DOHH2 (cell line): ENCODE measurements at regions not wholly inside any gene's neighbourhood (a gene's known extent, or its start where the extent isn't known, plus 50 kb on each side); places are given as distances from the start of the nearest gene placed in this dataset.

Experiments
- H3F3A ChIP-seq: fragments of 200-600 bp; sonication (generic), shearing (Covaris generic); 2 replicates; pipeline ENCODE4 v1.6.0; 2016; ENCODE audit warnings: antibody characterized with exemption, mild to moderate bottlenecking; ENCODE audit not compliant: control insufficient read depth, insufficient read depth
- H3K27ac ChIP-seq: fragments of 200-600 bp; sonication (generic); 2 replicates; pipeline ENCODE4 v1.5.1; 2014; ENCODE audit warnings: low read depth, mild to moderate bottlenecking, low read length, moderate library complexity
- H3K27me3 ChIP-seq: fragments of 200-600 bp; sonication (generic); 2 replicates; pipeline ENCODE4 v1.6.1; 2014; ENCODE audit warnings: mild to moderate bottlenecking, low read length, mixed read lengths; ENCODE audit not compliant: control insufficient read depth
- H3K36me3 ChIP-seq: fragments of 200-600 bp; sonication (generic); 2 replicates; pipeline ENCODE4 v1.6.1; 2014; ENCODE audit warnings: mild to moderate bottlenecking, low read length, moderate library complexity, mixed read lengths; ENCODE audit not compliant: control insufficient read depth
- H3K4me1 ChIP-seq: fragments of 200-600 bp; sonication (generic); 2 replicates; pipeline ENCODE4 v1.6.1; 2014; ENCODE audit warnings: mild to moderate bottlenecking, low read length, mixed read lengths; ENCODE audit not compliant: control insufficient read depth
- H3K4me2 ChIP-seq: fragments of 200-600 bp; sonication (generic); 2 replicates; pipeline ENCODE4 v1.6.0; 2014; ENCODE audit warnings: mild to moderate bottlenecking, low read length, moderate library complexity
- H3K4me3 ChIP-seq: fragments of 200-600 bp; sonication (generic); 2 replicates; pipeline ENCODE4 v1.5.1; 2014; ENCODE audit warnings: mild to moderate bottlenecking, low read length, mixed read lengths
- H3K79me2 ChIP-seq: fragments of 200-600 bp; sonication (generic); 2 replicates; pipeline ENCODE4 v1.6.1; 2014; ENCODE audit warnings: mild to moderate bottlenecking, low read length, mixed read lengths; ENCODE audit not compliant: control insufficient read depth
- H3K9me2 ChIP-seq: fragments of 200-600 bp; sonication (generic); replicated peaks from 2 replicates; pipeline ENCODE4 v1.6.1; 2014; ENCODE audit warnings: mild to moderate bottlenecking, low read length, mixed read lengths; ENCODE audit not compliant: control insufficient read depth
- H3K9me3 ChIP-seq: fragments of 200-600 bp; sonication (generic); 2 replicates; pipeline ENCODE4 v1.6.1; 2014; ENCODE audit warnings: antibody characterized with exemption, low read length, mixed read lengths; ENCODE audit not compliant: control insufficient read depth, insufficient read depth
- H4K20me1 ChIP-seq: fragments of 200-600 bp; sonication (generic); 2 replicates; pipeline ENCODE4 v1.6.0; 2014; ENCODE audit warnings: low read depth, mild to moderate bottlenecking, antibody characterized with exemption, low read length, moderate library complexity; ENCODE audit not compliant: control insufficient read depth, insufficient read depth
- CTCF ChIP-seq: fragments of 200-600 bp; sonication (generic); IDR thresholded peaks from one replicate; pipeline ENCODE4 v1.5.1; 2014; ENCODE audit warnings: antibody characterized with exemption, mild to moderate bottlenecking, low read depth, low read length; ENCODE audit not compliant: poor library complexity, severe bottlenecking
- EZH2phosphoT487 ChIP-seq: fragments of 200-600 bp; sonication (generic); IDR thresholded peaks from 2 replicates; pipeline ENCODE4 v1.6.1; 2017; ENCODE audit warnings: borderline replicate concordance, mild to moderate bottlenecking, antibody characterized with exemption, low read length, moderate library complexity, mixed read lengths

- no peaks in the 10 kb centered on the region for H3K9me3 ChIP-seq
- H3K36me3 ChIP-seq: no peaks in the 10 kb centered on the region
- no peaks in the 10 kb centered on the region for H3K27me3 ChIP-seq
- no peaks in the 10 kb centered on the region for H3K79me2 ChIP-seq
- no peaks in the 10 kb centered on the region for H4K20me1 ChIP-seq
- TF ChIP-seq EZH2phosphoT487: no peak
- no peak for TF ChIP-seq CTCF
- H3K27ac ChIP-seq: no peak overlapping the region
- H3F3A ChIP-seq: no peaks in the 10 kb centered on the region
- H3K4me1 ChIP-seq: no peaks in the 10 kb centered on the region
- no peak overlapping the region for H3K4me3 ChIP-seq
- no peak overlapping the region for H3K4me2 ChIP-seq
- no peaks in the 10 kb centered on the region for H3K9me2 ChIP-seq
Observed at GRCh38 chr4:13108096-13108495, 376.0 kb downstream of the RAB28 start.

- no peaks in the 10 kb centered on the region for H3K79me2 ChIP-seq
- H3K27me3 ChIP-seq: no peaks in the 10 kb centered on the region
- H4K20me1 ChIP-seq: no peaks in the 10 kb centered on the region
- no peaks in the 10 kb centered on the region for H3K9me3 ChIP-seq
- H3K4me3 ChIP-seq: no peak overlapping the region
- H3K4me2 ChIP-seq: no peak overlapping the region
- no peak overlapping the region for H3K27ac ChIP-seq
- no peaks in the 10 kb centered on the region for H3F3A ChIP-seq
- no peaks in the 10 kb centered on the region for H3K4me1 ChIP-seq
- TF ChIP-seq CTCF: no peak
- no peak for TF ChIP-seq EZH2phosphoT487
- no peaks in the 10 kb centered on the region for H3K36me3 ChIP-seq
- H3K9me2 ChIP-seq: no peaks in the 10 kb centered on the region
Observed at GRCh38 chr4:13103382-13104015, 380.6 kb downstream of the RAB28 start.

- H3F3A ChIP-seq: no peaks in the 10 kb centered on the region
- no peak overlapping the region for H3K27ac ChIP-seq
- no peaks in the 10 kb centered on the region for H3K9me3 ChIP-seq
- H3K4me3 ChIP-seq: no peak overlapping the region
- no peaks in the 10 kb centered on the region for H3K79me2 ChIP-seq
- H3K27me3 ChIP-seq: no peaks in the 10 kb centered on the region
- no peaks in the 10 kb centered on the region for H4K20me1 ChIP-seq
- H3K4me1 ChIP-seq: no peaks in the 10 kb centered on the region
- H3K36me3 ChIP-seq: no peaks in the 10 kb centered on the region
- TF ChIP-seq EZH2phosphoT487: no peak
- TF ChIP-seq CTCF: no peak
- H3K9me2 ChIP-seq: no peaks in the 10 kb centered on the region
- no peak overlapping the region for H3K4me2 ChIP-seq
Observed at GRCh38 chr4:13102092-13102742, 381.9 kb downstream of the RAB28 start.
